Activated CD8-positive, alpha-beta T cell treated with anti-CD3 and anti-CD28 coated beads, Interleukin-2, amount 10 ng/mL, durations not matched to agents 7 days and 5 days (primary cell): ENCODE measurements at regions not wholly inside any gene's neighbourhood (a gene's known extent, or its start where the extent isn't known, plus 50 kb on each side); places are given as distances from the start of the nearest gene placed in this dataset.
"Not testable (repeated sequence)": the region's sequence is repeated elsewhere in the genome, so short reads cannot be mapped to it uniquely, and the experiment has no call there.

Source experiments
- ATAC-seq: fragments of 150-1000 bp; cut with Tn5 transposase; one replicate; pipeline ENCODE4 v1.10.0; 2021; ENCODE audit warnings: moderate library complexity
- CTCF ChIA-PET: fragments of 350-600 bp; sonication (Branson Sonifier 250); formaldehyde crosslinking; loops from one replicate; lab custom pipeline; 2021; ENCODE audit warnings: antibody characterized with exemption; lab: Charles Lee
- POLR2A ChIA-PET: fragments of 350-600 bp; sonication (Branson Sonifier 250); formaldehyde crosslinking; loops from one replicate; lab custom pipeline; 2021; ENCODE audit warnings: antibody characterized with exemption; lab: Charles Lee
- DNase-seq: peaks from one replicate; pipeline ENCODE4 v3.0.0-alpha.2; 2020
- H3K27ac Mint-ChIP-seq: one replicate; pipeline ENCODE4 v1.8.0; 2021; ENCODE audit warnings: mild to moderate bottlenecking, mixed read lengths
- H3K27me3 Mint-ChIP-seq: one replicate; pipeline ENCODE4 v1.8.0; 2021; ENCODE audit warnings: low read depth, mixed read lengths
- H3K36me3 Mint-ChIP-seq: one replicate; pipeline ENCODE4 v1.8.0; 2021; ENCODE audit warnings: low read depth, mixed read lengths
- H3K4me1 Mint-ChIP-seq: one replicate; pipeline ENCODE4 v1.8.0; 2021; ENCODE audit warnings: low read depth, mixed read lengths
- H3K4me3 Mint-ChIP-seq: one replicate; pipeline ENCODE4 v1.8.0; 2021; ENCODE audit warnings: mild to moderate bottlenecking, mixed read lengths
- H3K9me3 Mint-ChIP-seq: one replicate; pipeline ENCODE4 v1.8.0; 2022; ENCODE audit warnings: mixed read lengths; ENCODE audit not compliant: insufficient read depth

DNA sequence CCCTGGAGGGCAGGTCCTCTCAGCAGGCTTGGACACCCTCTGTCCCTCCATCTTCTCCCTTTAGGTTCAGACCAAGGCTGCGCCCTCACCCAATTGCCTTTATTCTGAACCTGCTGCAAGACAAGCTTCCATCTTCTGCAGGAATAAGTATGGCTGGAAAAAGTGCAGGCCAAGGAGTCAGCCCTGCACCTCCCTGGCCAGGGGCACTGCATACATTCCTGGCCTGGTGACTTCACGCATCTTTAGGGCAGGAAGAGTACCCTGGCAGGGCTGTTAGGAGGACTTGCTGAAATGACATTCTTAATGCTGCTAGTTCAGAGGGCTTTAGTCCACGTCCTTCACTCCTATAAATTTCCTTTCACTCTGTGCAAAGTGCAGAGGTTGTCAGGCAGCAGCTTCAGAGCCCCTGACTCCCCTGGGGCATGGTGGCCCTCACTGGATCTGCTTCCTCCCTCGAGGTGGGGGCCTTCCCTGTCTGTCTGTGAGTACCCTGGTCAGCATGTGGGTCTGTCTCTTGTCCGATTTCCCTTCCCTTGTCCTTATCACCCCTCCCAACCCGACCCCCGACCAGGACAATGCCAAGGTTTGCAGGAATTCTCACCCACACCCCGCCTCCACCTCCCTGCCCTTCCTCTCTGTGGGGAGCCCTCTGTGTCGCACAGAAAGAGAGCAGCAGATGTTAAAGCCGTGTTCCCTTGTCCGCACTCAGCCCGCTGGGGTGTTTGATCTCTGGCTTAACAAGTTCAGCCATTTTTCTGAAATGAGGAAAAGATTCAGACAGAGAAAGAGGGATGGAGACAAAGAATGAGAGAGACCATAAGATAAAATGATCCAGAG is 124.5 kb upstream of the SYT13 start:
- Mint-ChIP-seq H3K4me1 (no peaks in the 10 kb centered on the region), H3K4me3 (no peak overlapping the region), H3K36me3 (no peaks in the 10 kb centered on the region), H3K27me3 (peaks cover 35% of the 10 kb centered on the region), H3K27ac (no peak overlapping the region), H3K9me3 (no peaks in the 10 kb centered on the region)
- DNase-seq (no peak), ATAC-seq (no peak)
- CTCF ChIA-PET = no interaction called here
- POLR2A ChIA-PET = no interaction called here

DNA sequence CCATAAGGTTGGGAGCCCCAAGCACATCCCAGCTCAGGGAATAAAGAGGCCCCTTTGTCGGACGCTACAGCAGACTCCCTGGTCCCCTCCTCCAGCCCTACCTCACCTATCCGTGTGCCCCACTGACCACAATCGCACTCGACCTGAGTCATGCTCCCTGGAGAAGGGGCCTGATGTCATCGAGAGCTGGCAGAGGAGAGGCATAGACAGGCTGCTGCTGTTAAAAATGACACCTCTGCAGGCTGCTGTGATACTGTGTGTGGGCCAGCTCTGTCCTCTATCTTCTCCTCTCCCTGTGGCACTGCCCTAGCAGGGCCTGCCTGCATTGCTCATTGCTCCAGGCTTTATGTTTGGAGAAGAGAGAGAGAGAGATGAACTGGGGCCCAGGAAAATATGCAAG is 123.4 kb upstream of the SYT13 start:
- no peak overlapping the region for H3K4me3 Mint-ChIP-seq
- peaks cover 35% of the 10 kb centered on the region for H3K27me3 Mint-ChIP-seq
- no peak overlapping the region for H3K27ac Mint-ChIP-seq
- CTCF ChIA-PET = no interaction called here
- no peaks in the 10 kb centered on the region for H3K4me1 Mint-ChIP-seq
- H3K9me3 Mint-ChIP-seq = no peaks in the 10 kb centered on the region
- ATAC-seq (no peak), DNase-seq (no peak)
- POLR2A ChIA-PET = no interaction called here
- no peaks in the 10 kb centered on the region for H3K36me3 Mint-ChIP-seq

DNA sequence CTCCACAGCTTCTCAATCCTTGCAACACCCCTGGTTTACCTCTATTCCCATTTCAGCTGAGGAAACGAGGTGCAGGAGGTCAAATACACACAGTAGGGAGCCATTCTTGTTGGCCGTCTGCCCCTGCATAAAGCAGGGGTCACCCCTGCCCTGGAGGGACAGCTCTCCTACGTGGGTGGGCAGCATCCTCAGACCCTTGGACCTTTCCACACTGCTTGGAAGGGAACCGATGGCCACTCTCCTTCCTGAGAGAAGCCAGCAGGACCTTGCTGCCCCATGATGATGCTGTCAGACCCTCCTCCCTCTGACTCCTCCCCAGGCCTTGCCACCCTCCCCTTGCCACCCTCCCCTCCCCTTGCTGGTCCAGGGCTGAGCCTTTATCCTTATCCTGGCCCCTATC is 121.1 kb upstream of the SYT13 start:
- H3K27ac Mint-ChIP-seq = no peak overlapping the region
- no peaks in the 10 kb centered on the region for H3K9me3 Mint-ChIP-seq
- H3K36me3 Mint-ChIP-seq = no peaks in the 10 kb centered on the region
- ATAC-seq (no peak), DNase-seq (no peak)
- peaks cover 29% of the 10 kb centered on the region for H3K27me3 Mint-ChIP-seq
- H3K4me1 Mint-ChIP-seq = no peaks in the 10 kb centered on the region
- H3K4me3 Mint-ChIP-seq = no peak overlapping the region
- ChIA-PET CTCF (interaction anchor here (2.0 kb wide), 1 partner anchor 11 kb away, joined by 7 read pairs; no protein-coding TSS in a partner anchor), POLR2A (no interaction called here)

DNA sequence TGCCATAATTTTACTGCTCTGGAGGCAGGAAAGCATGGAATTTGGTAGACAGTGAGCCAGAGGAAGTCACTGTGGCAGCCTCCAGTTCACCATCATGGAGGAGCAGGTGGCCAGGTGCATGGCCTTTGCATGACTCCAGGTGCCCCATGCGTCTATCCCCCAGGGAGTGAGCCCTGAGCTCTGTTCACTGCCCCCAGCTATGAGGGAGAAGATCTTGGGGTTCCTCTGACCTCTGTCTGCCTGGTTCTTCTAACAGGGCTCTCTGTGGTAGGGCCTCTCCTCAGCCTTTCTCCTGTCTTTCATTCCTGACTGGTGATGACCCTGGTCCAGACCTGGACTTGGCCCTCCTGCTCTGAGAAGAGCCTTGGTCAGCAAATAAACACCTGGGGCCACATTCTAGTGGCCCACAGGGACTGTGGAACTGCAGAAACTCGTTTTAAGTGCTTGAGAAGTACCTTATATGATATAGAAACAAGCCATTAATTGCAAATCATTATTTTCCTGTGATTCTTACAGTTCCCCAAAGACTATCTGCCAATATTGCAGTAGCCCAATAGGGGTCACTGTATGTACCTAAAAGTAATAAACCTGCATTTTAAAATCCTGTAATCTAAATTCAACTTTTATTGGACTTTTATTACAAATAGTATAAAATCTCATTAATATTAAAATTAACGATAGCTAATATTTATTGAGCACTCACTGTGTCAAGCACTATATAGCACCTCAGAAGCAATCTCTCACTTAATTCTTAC is 120.0 kb upstream of the SYT13 start:
- H3K4me3 Mint-ChIP-seq = no peak overlapping the region
- no peaks in the 10 kb centered on the region for H3K36me3 Mint-ChIP-seq
- no peak overlapping the region for H3K27ac Mint-ChIP-seq
- peaks cover 23% of the 10 kb centered on the region for H3K27me3 Mint-ChIP-seq
- ATAC-seq (no peak), DNase-seq (no peak)
- H3K4me1 Mint-ChIP-seq = no peaks in the 10 kb centered on the region
- ChIA-PET POLR2A (no interaction called here), CTCF (interaction anchor here (1.0 to 2.0 kb wide), 4 partner anchors 10 to 365 kb away, joined by 3 to 7 read pairs (median 4); no protein-coding TSS in a partner anchor)
- no peaks in the 10 kb centered on the region for H3K9me3 Mint-ChIP-seq

DNA sequence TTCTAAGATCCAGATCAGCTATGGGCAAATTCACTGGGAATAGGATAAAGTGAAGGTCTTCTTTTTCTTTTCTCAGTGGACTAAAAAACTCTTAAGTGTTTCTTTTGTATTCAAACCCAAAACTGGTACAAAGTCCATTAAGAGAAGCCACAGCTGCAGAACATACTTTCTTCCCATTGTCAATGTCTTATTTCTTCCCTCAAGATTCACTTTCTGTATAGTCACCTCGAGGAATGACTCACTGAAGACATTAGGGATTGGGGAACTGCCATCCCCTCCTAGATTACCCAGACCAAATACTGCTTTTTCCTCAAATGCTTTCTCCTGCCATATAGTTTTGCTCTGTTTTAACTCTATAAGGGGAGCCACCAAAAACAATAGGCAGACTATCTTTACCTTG is 117.4 kb upstream of the SYT13 start:
- H3K4me1 Mint-ChIP-seq, ATAC-seq, H3K9me3 Mint-ChIP-seq, H3K27ac Mint-ChIP-seq, H3K4me3 Mint-ChIP-seq, H3K36me3 Mint-ChIP-seq, DNase-seq, CTCF ChIA-PET, POLR2A ChIA-PET: not testable (repeated sequence)
- H3K27me3 Mint-ChIP-seq = peaks cover 11% of the 10 kb centered on the region

DNA sequence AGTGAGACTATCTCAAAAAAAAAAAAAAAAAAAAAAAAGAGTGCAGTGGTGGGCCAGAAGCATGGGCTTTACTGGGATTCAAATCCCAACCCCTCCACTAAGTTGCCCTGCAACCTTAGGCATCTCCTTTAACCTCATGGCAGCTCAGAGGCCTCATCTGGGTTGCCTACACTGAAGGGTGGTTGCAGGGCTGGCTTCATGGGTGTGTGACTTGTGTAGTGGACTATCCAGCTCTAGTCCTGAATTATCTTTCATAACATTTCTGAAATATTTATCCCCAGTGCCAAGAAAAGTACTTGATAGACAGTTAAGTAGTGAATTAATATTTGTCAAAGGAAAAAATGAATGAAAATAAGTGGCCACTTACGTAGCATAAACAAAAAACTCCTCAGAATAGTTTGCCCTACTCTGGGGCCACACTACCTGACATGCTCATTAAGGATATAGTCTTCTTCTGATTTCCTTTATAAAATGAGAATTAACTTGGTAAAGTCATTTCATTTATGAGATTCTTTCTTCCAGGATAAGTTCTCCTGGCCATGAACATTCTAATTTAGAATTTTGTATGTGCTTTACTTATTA is 116.0 kb upstream of the SYT13 start:
- Mint-ChIP-seq H3K36me3 (no peaks in the 10 kb centered on the region), H3K4me3 (no peak overlapping the region), H3K9me3 (no peaks in the 10 kb centered on the region), H3K27ac (no peak overlapping the region), H3K4me1 (no peaks in the 10 kb centered on the region), H3K27me3 (peaks cover 3% of the 10 kb centered on the region)
- ChIA-PET CTCF (no interaction called here), POLR2A (no interaction called here)
- DNase-seq (no peak), ATAC-seq (no peak)

DNA sequence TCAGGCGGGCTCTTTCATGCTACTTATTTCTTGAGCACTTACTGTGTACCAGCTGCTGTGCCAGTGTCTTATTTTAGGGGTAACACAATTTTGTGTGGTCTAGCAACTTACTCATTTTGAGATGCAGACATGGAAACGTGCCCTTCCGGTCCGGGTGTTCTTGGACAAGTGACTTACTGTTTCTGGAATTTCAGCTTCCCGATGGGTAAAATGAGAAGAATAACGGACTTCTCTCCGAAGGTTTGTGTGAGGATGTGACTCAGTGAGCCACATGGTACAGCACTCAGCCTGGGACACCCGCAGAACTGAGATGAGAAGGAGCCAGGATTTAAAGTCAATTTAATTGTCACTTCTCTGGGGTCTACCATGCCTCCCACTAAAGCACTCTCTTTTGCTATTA is 114.5 kb upstream of the SYT13 start:
- Mint-ChIP-seq H3K27ac (no peak overlapping the region), H3K36me3 (no peaks in the 10 kb centered on the region), H3K4me3 (no peak overlapping the region), H3K4me1 (no peaks in the 10 kb centered on the region), H3K9me3 (no peaks in the 10 kb centered on the region), H3K27me3 (peaks cover 8% of the 10 kb centered on the region)
- DNase-seq = no peak
- POLR2A ChIA-PET = no interaction called here
- ATAC-seq = no peak
- CTCF ChIA-PET = interaction anchor here (1.5 kb wide), 1 partner anchor 29 kb away, joined by 3 read pairs; no protein-coding TSS in a partner anchor

DNA sequence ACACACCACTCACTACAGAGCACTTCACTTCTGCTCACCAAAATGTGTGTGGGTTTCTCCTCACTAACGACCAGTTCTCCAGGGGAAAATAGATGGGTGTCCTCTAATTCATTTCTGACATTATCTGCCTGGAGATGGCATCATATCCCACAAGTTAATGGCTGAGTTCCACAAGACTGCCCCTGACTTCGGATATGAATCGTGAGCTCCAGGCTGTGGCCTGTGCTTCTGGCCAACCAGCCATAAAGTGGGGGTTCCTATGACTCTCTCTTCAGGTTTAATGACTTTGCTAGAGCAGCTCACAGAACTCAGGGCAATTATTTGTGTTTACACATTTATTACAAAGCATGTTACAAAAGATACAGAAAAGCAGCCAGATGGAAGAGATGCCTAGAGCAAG is 113.0 kb upstream of the SYT13 start:
- Mint-ChIP-seq H3K4me3 (no peak overlapping the region), H3K27me3 (peaks cover 6% of the 10 kb centered on the region), H3K27ac (no peak overlapping the region), H3K4me1 (no peaks in the 10 kb centered on the region), H3K9me3 (no peaks in the 10 kb centered on the region), H3K36me3 (no peaks in the 10 kb centered on the region)
- DNase-seq = no peak
- CTCF ChIA-PET = interaction anchor here (1.5 kb wide), 2 partner anchors 27 to 373 kb away, joined by 3 read pairs; no protein-coding TSS in a partner anchor
- POLR2A ChIA-PET = no interaction called here
- ATAC-seq = no peak

DNA sequence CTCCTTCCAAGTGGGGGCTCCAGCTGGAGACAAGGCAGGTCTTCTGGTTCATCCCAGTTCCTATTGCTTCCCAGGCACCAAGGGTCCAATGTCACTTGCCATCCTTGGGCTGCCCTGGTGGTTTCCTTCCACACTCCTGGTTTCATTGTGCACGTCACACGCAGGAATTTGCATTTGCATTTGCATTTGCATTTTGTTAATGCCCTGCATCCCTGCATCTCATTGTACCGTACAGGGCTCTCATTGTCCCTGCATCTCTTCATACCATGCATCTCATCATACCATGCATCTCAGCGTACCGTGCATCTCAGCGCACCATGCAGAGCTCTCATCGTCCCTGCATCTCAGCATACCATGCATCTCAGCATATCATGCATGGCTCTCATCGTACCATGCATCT is 112.2 kb upstream of the SYT13 start:
- ATAC-seq (no peak), DNase-seq (no peak)
- H3K4me1 Mint-ChIP-seq = no peaks in the 10 kb centered on the region
- CTCF ChIA-PET = interaction anchor here (1.5 kb wide), 1 partner anchor 374 kb away, joined by 3 read pairs; no protein-coding TSS in a partner anchor
- H3K27me3 Mint-ChIP-seq = peaks cover 6% of the 10 kb centered on the region
- no peaks in the 10 kb centered on the region for H3K9me3 Mint-ChIP-seq
- no peak overlapping the region for H3K27ac Mint-ChIP-seq
- no peak overlapping the region for H3K4me3 Mint-ChIP-seq
- no peaks in the 10 kb centered on the region for H3K36me3 Mint-ChIP-seq
- POLR2A ChIA-PET = no interaction called here

DNA sequence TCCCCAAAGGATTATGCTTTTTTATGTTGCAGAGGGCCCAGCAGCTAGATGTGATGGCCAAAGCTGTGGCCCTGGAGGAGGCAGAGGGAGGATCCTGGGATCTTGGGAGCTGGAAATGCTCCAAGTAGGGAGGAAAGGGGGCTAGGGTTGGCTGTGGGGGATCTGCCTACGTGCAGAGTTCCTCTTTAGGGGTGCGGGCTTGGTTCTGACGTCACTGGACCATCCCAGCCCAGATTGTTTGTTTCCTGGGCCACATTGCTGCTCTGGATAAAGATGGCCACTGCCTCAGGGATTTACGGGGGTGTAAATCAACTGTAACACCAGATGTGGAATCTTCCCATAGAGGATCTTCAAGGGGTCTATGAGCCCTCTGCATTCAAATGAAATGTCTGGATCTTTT is 110.3 kb upstream of the SYT13 start:
- H3K4me1 Mint-ChIP-seq = no peaks in the 10 kb centered on the region
- ATAC-seq (no peak), DNase-seq (no peak)
- H3K27ac Mint-ChIP-seq = no peak overlapping the region
- no peaks in the 10 kb centered on the region for H3K9me3 Mint-ChIP-seq
- CTCF ChIA-PET = interaction anchor here (1.1 kb wide), 1 partner anchor 10 kb away, joined by 7 read pairs; no protein-coding TSS in a partner anchor
- H3K36me3 Mint-ChIP-seq = no peaks in the 10 kb centered on the region
- H3K27me3 Mint-ChIP-seq = peaks cover 6% of the 10 kb centered on the region
- POLR2A ChIA-PET = no interaction called here
- H3K4me3 Mint-ChIP-seq = no peak overlapping the region

DNA sequence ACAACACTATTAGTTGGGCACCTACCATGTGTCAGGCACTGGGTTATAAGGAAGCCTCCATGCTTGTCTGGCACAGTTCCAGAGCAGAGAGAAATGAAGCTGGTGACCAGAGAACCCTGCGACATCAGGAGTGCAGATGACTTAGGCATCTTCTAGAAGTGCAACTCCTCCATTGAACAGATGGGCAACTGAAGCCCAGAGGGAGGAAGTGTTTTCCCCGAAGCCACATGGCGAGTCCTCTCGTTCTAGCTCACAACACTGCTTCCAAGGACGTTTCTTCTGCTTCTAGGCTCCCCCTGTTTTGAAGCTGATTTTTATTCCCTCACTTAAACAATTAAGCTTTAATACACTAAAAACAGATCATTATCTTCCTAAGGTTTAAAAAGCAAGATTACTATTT is 109.8 kb upstream of the SYT13 start:
- no peaks in the 10 kb centered on the region for H3K4me1 Mint-ChIP-seq
- no peaks in the 10 kb centered on the region for H3K9me3 Mint-ChIP-seq
- peaks cover 6% of the 10 kb centered on the region for H3K27me3 Mint-ChIP-seq
- no peaks in the 10 kb centered on the region for H3K36me3 Mint-ChIP-seq
- ChIA-PET POLR2A (no interaction called here), CTCF (interaction anchor here (1.1 kb wide), 1 partner anchor 11 kb away, joined by 7 read pairs; no protein-coding TSS in a partner anchor)
- no peak overlapping the region for H3K27ac Mint-ChIP-seq
- no peak for DNase-seq
- no peak overlapping the region for H3K4me3 Mint-ChIP-seq
- ATAC-seq = no peak

DNA sequence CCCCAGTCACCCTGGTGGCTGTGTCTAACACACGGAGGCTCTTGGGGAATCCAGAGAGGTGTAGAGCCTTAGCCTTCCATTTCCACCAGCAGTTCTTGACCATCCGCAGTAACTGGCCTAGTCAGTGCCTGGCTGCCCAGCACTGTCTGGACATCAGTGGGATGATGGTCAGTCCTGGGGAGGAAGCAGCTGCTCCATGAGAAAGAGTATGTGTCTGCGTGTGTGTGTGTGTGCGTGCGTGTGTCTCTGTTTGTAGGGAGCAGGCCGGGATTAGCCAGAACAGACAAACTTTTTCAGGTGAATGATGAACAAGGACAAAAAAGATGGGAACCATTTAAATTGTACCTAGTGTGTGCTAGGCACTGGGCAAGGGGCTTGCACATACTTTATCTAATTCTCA is 109.3 kb upstream of the SYT13 start:
- Mint-ChIP-seq H3K4me3 (no peak overlapping the region), H3K4me1 (no peaks in the 10 kb centered on the region), H3K27me3 (peaks cover 6% of the 10 kb centered on the region), H3K9me3 (no peaks in the 10 kb centered on the region), H3K36me3 (no peaks in the 10 kb centered on the region), H3K27ac (no peak overlapping the region)
- ChIA-PET POLR2A (no interaction called here), CTCF (no interaction called here)
- no peak for ATAC-seq
- DNase-seq = no peak
